ENCODE measurements at regions not wholly inside any gene's neighbourhood (a gene's known extent, or its start where the extent isn't known, plus 50 kb on each side); places are given as distances from the start of the nearest gene placed in this dataset.
"Not testable (repeated sequence)": the region's sequence is repeated elsewhere in the genome, so short reads cannot be mapped to it uniquely, and the experiment has no call there.

GRCh38 chr11:109706945-109707344 is 285.0 kb downstream of the C11orf87 start:
- H3K18ac ChIP-seq (ENCODE audit: low read length): no peak overlapping the region
- WGBS (ENCODE audit: extremely low coverage, insufficient coverage, low lambda C conversion rate): no CpG with 5 or more reads among the region's 1 CpG
- no peak overlapping the region for H3K27ac ChIP-seq (ENCODE audit: low read depth, low read length)

GRCh38 chr11:109707411-109707810 is 285.4 kb downstream of the C11orf87 start:
- no peak overlapping the region for H3K9ac ChIP-seq (ENCODE audit: low read length)
- H3K4me2 ChIP-seq (ENCODE audit: low read length): no peak overlapping the region
- no CpG with 5 or more reads among the region's 2 CpGs for WGBS (ENCODE audit: extremely low coverage, insufficient coverage, low lambda C conversion rate)
- H2BK15ac ChIP-seq (replicated peaks; ENCODE audit: low read depth): no peak overlapping the region
- H3K79me1 ChIP-seq (ENCODE audit: low read length): no peaks in the 10 kb centered on the region
- no peak overlapping the region for H3K27ac ChIP-seq (ENCODE audit: low read depth, low read length)
- no peak for DNase-seq
- no peaks in the 10 kb centered on the region for H3K79me2 ChIP-seq (ENCODE audit: control insufficient read depth, insufficient read depth, low read length)
- no peak overlapping the region for H4K8ac ChIP-seq (ENCODE audit: low read depth, low read length)
- H3K4me1 ChIP-seq (ENCODE audit: control insufficient read depth, low read depth, low read length): no peaks in the 10 kb centered on the region
- H2BK120ac ChIP-seq (ENCODE audit: low read depth, low read length): no peak overlapping the region
- no peak overlapping the region for H3K23ac ChIP-seq (ENCODE audit: low read length)
- no peak overlapping the region for H3K56ac ChIP-seq (ENCODE audit: low read length)
- no peak overlapping the region for H2AK5ac ChIP-seq (ENCODE audit: low read length)
- H3K18ac ChIP-seq (ENCODE audit: low read length): no peak overlapping the region
- no peaks in the 10 kb centered on the region for H3K27me3 ChIP-seq (ENCODE audit: insufficient read depth, low read length, poor library complexity)
- no peak overlapping the region for H3K4me3 ChIP-seq (ENCODE audit: low read length)
- H2BK5ac ChIP-seq (ENCODE audit: low read length): no peak overlapping the region
- no peaks in the 10 kb centered on the region for H3K36me3 ChIP-seq (ENCODE audit: control insufficient read depth, insufficient read depth, low read length)
- H4K5ac ChIP-seq (ENCODE audit: low read length): no peak overlapping the region
- no peak overlapping the region for H3K4ac ChIP-seq (ENCODE audit: low read depth, low read length)

More at GRCh38 chr11:109706945-109707344, 285.0 kb downstream of the C11orf87 start:
- H3K56ac ChIP-seq (ENCODE audit: low read length): no peak overlapping the region
- H3K9ac ChIP-seq (ENCODE audit: low read length): no peak overlapping the region
- no peaks in the 10 kb centered on the region for H3K79me2 ChIP-seq (ENCODE audit: control insufficient read depth, insufficient read depth, low read length)
- no peak overlapping the region for H2BK120ac ChIP-seq (ENCODE audit: low read depth, low read length)
- no peaks in the 10 kb centered on the region for H3K36me3 ChIP-seq (ENCODE audit: control insufficient read depth, insufficient read depth, low read length)
- no peaks in the 10 kb centered on the region for H3K27me3 ChIP-seq (ENCODE audit: insufficient read depth, low read length, poor library complexity)
- H3K79me1 ChIP-seq (ENCODE audit: low read length): no peaks in the 10 kb centered on the region
- no peaks in the 10 kb centered on the region for H3K4me1 ChIP-seq (ENCODE audit: control insufficient read depth, low read depth, low read length)
- H3K4ac ChIP-seq (ENCODE audit: low read depth, low read length): no peak overlapping the region
- H2BK15ac ChIP-seq (replicated peaks; ENCODE audit: low read depth): no peak overlapping the region
- H4K8ac ChIP-seq (ENCODE audit: low read depth, low read length): no peak overlapping the region
- no peak overlapping the region for H3K4me2 ChIP-seq (ENCODE audit: low read length)
- no peak overlapping the region for H3K4me3 ChIP-seq (ENCODE audit: low read length)
- DNase-seq: no peak
- H2AK5ac ChIP-seq (ENCODE audit: low read length): no peak overlapping the region
- no peak overlapping the region for H3K23ac ChIP-seq (ENCODE audit: low read length)
- H2BK5ac ChIP-seq (ENCODE audit: low read length): no peak overlapping the region
- H4K5ac ChIP-seq (ENCODE audit: low read length): no peak overlapping the region

GRCh38 chr11:109708184-109708583 is 286.2 kb downstream of the C11orf87 start:
- Histone ChIP-seq H3K79me2 (ENCODE audit: control insufficient read depth, insufficient read depth, low read length) (no peaks in the 10 kb centered on the region), H2AK5ac (ENCODE audit: low read length) (no peak overlapping the region), H3K36me3 (ENCODE audit: control insufficient read depth, insufficient read depth, low read length) (no peaks in the 10 kb centered on the region), H3K18ac (ENCODE audit: low read length) (no peak overlapping the region), H2BK15ac (replicated peaks; ENCODE audit: low read depth) (no peak overlapping the region), H3K4me1 (ENCODE audit: control insufficient read depth, low read depth, low read length) (no peaks in the 10 kb centered on the region), H4K5ac (ENCODE audit: low read length) (no peak overlapping the region), H3K56ac (ENCODE audit: low read length) (no peak overlapping the region), H4K8ac (ENCODE audit: low read depth, low read length) (peak overlapping the region; percentile 28), H2BK5ac (ENCODE audit: low read length) (no peak overlapping the region), H3K4me3 (ENCODE audit: low read length) (no peak overlapping the region), H3K27ac (ENCODE audit: low read depth, low read length) (no peak overlapping the region), H3K9ac (ENCODE audit: low read length) (no peak overlapping the region), H3K4me2 (ENCODE audit: low read length) (no peak overlapping the region), H3K23ac (ENCODE audit: low read length) (no peak overlapping the region), H2BK120ac (ENCODE audit: low read depth, low read length) (no peak overlapping the region), H3K79me1 (ENCODE audit: low read length) (no peaks in the 10 kb centered on the region), H3K27me3 (ENCODE audit: insufficient read depth, low read length, poor library complexity) (no peaks in the 10 kb centered on the region), H3K4ac (ENCODE audit: low read depth, low read length) (no peak overlapping the region)
- DNase-seq: no peak
- no CpG with 5 or more reads among the region's 1 CpG for WGBS (ENCODE audit: extremely low coverage, insufficient coverage, low lambda C conversion rate)

- not testable (repeated sequence) for H3K27ac ChIP-seq (ENCODE audit: low read depth, low read length); H3K9ac ChIP-seq (ENCODE audit: low read length); H2AK5ac ChIP-seq (ENCODE audit: low read length); H3K27me3 ChIP-seq (ENCODE audit: insufficient read depth, low read length, poor library complexity); H3K4me2 ChIP-seq (ENCODE audit: low read length); H3K4me3 ChIP-seq (ENCODE audit: low read length); H3K4me1 ChIP-seq (ENCODE audit: control insufficient read depth, low read depth, low read length); DNase-seq; H3K18ac ChIP-seq (ENCODE audit: low read length); H2BK120ac ChIP-seq (ENCODE audit: low read depth, low read length); H3K79me1 ChIP-seq (ENCODE audit: low read length); H4K8ac ChIP-seq (ENCODE audit: low read depth, low read length); H3K36me3 ChIP-seq (ENCODE audit: control insufficient read depth, insufficient read depth, low read length); H3K79me2 ChIP-seq (ENCODE audit: control insufficient read depth, insufficient read depth, low read length); H3K23ac ChIP-seq (ENCODE audit: low read length); H2BK5ac ChIP-seq (ENCODE audit: low read length); H3K56ac ChIP-seq (ENCODE audit: low read length); H2BK15ac ChIP-seq (replicated peaks; ENCODE audit: low read depth); H3K4ac ChIP-seq (ENCODE audit: low read depth, low read length); H4K5ac ChIP-seq (ENCODE audit: low read length)
- no CpG with 5 or more reads among the region's 2 CpGs for WGBS (ENCODE audit: extremely low coverage, insufficient coverage, low lambda C conversion rate)
Measured at GRCh38 chr11:109714444-109714843, 292.5 kb downstream of the C11orf87 start.

- not testable (repeated sequence) for H3K18ac ChIP-seq (ENCODE audit: low read length); H4K5ac ChIP-seq (ENCODE audit: low read length); H3K4me2 ChIP-seq (ENCODE audit: low read length); H3K4me3 ChIP-seq (ENCODE audit: low read length); H3K27ac ChIP-seq (ENCODE audit: low read depth, low read length); H4K8ac ChIP-seq (ENCODE audit: low read depth, low read length); H3K9ac ChIP-seq (ENCODE audit: low read length); H3K56ac ChIP-seq (ENCODE audit: low read length); H3K79me1 ChIP-seq (ENCODE audit: low read length); H3K4ac ChIP-seq (ENCODE audit: low read depth, low read length); H2AK5ac ChIP-seq (ENCODE audit: low read length); DNase-seq; H2BK120ac ChIP-seq (ENCODE audit: low read depth, low read length); H3K27me3 ChIP-seq (ENCODE audit: insufficient read depth, low read length, poor library complexity); H3K79me2 ChIP-seq (ENCODE audit: control insufficient read depth, insufficient read depth, low read length); H3K36me3 ChIP-seq (ENCODE audit: control insufficient read depth, insufficient read depth, low read length); H2BK15ac ChIP-seq (replicated peaks; ENCODE audit: low read depth); H3K23ac ChIP-seq (ENCODE audit: low read length); H3K4me1 ChIP-seq (ENCODE audit: control insufficient read depth, low read depth, low read length); H2BK5ac ChIP-seq (ENCODE audit: low read length)
- no CpG with 5 or more reads among the region's 4 CpGs for WGBS (ENCODE audit: extremely low coverage, insufficient coverage, low lambda C conversion rate)
Measured at GRCh38 chr11:109715424-109715823, 293.4 kb downstream of the C11orf87 start.

GRCh38 chr11:109726061-109726460 is 304.1 kb downstream of the C11orf87 start:
- no peak overlapping the region for H2BK120ac ChIP-seq (ENCODE audit: low read depth, low read length)
- H3K79me1 ChIP-seq (ENCODE audit: low read length): no peaks in the 10 kb centered on the region
- no peak overlapping the region for H3K4ac ChIP-seq (ENCODE audit: low read depth, low read length)
- H3K23ac ChIP-seq (ENCODE audit: low read length): no peak overlapping the region
- no peak overlapping the region for H3K4me3 ChIP-seq (ENCODE audit: low read length)
- no peak overlapping the region for H2BK15ac ChIP-seq (replicated peaks; ENCODE audit: low read depth)
- no CpG with 5 or more reads among the region's 2 CpGs for WGBS (ENCODE audit: extremely low coverage, insufficient coverage, low lambda C conversion rate)
- no peak overlapping the region for H4K5ac ChIP-seq (ENCODE audit: low read length)
- H2BK5ac ChIP-seq (ENCODE audit: low read length): no peak overlapping the region
- H3K9ac ChIP-seq (ENCODE audit: low read length): no peak overlapping the region
- no peaks in the 10 kb centered on the region for H3K4me1 ChIP-seq (ENCODE audit: control insufficient read depth, low read depth, low read length)
- no peaks in the 10 kb centered on the region for H3K27me3 ChIP-seq (ENCODE audit: insufficient read depth, low read length, poor library complexity)
- DNase-seq: no peak
- H3K4me2 ChIP-seq (ENCODE audit: low read length): no peak overlapping the region
- no peak overlapping the region for H2AK5ac ChIP-seq (ENCODE audit: low read length)
- no peak overlapping the region for H4K8ac ChIP-seq (ENCODE audit: low read depth, low read length)
- H3K56ac ChIP-seq (ENCODE audit: low read length): no peak overlapping the region
- no peaks in the 10 kb centered on the region for H3K36me3 ChIP-seq (ENCODE audit: control insufficient read depth, insufficient read depth, low read length)
- H3K27ac ChIP-seq (ENCODE audit: low read depth, low read length): no peak overlapping the region
- H3K18ac ChIP-seq (ENCODE audit: low read length): no peak overlapping the region
- H3K79me2 ChIP-seq (ENCODE audit: control insufficient read depth, insufficient read depth, low read length): no peaks in the 10 kb centered on the region

Measured in mesendoderm (in vitro differentiated cells).